ENCODE measurements at regions not wholly inside any gene's neighbourhood (a gene's known extent, or its start where the extent isn't known, plus 50 kb on each side); places are given as distances from the start of the nearest gene placed in this dataset.
A peak's percentile ranks its signal among the peaks of the same experiment; 100 is the strongest.

GRCh38 chr6:886116-886515 lies 193.2 kb upstream of the EXOC2 start (continued):
- 0 out of 2 replicates have a peak, but pooled peaks have one; percentile 35 for TF ChIP-seq ZNF19 (tag by site-specific recombination; IDR thresholded peaks at IDR 0.05; ENCODE audit: low read depth)

GRCh38 chr6:885051-885590 lies 192.2 kb upstream of the EXOC2 start:
- POLR2A ChIA-PET, result no interaction called here
- H3K27ac ChIP-seq (ENCODE audit: extremely low read depth, low read depth, low read length), result no peak overlapping the region
- no peaks in the 10 kb centered on the region for H3K36me3 ChIP-seq (ENCODE audit: control insufficient read depth in 2 of 2, insufficient read depth in 1 of 2, low read length in 2 of 2)
- H3K4me1 ChIP-seq (ENCODE audit: control insufficient read depth, insufficient read depth, low read length), result no peaks in the 10 kb centered on the region
- H3K4me3 ChIP-seq (ENCODE audit: low read depth, low read length), result no peak overlapping the region
- TF ChIP-seq ZNF202 (tag by site-specific recombination; IDR thresholded peaks at IDR 0.05; ENCODE audit: borderline replicate concordance) (no peak), PRDM1 (tag by site-specific recombination; IDR thresholded peaks at IDR 0.05) (no peak)
- no peaks in the 10 kb centered on the region for H3K9me3 ChIP-seq (ENCODE audit: control insufficient read depth, insufficient read depth, low read depth, low read length)
- CTCF ChIA-PET, result no interaction called here

- Histone ChIP-seq H3K4me3 (ENCODE audit: low read depth, low read length) (no peak overlapping the region), H3K36me3 (ENCODE audit: control insufficient read depth in 2 of 2, insufficient read depth in 1 of 2, low read length in 2 of 2) (no peaks in the 10 kb centered on the region), H3K27ac (ENCODE audit: extremely low read depth, low read depth, low read length) (no peak overlapping the region), H3K9me3 (ENCODE audit: control insufficient read depth, insufficient read depth, low read depth, low read length) (no peaks in the 10 kb centered on the region), H3K4me1 (ENCODE audit: control insufficient read depth, insufficient read depth, low read length) (no peaks in the 10 kb centered on the region)
- ChIA-PET CTCF (no interaction called here), POLR2A (no interaction called here)
- TF ChIP-seq ZSCAN23 (tag by site-specific recombination; IDR thresholded peaks at IDR 0.05) (no peak), ZEB2 (tag by site-specific recombination; IDR thresholded peaks at IDR 0.05) (no peak), ZNF202 (tag by site-specific recombination; IDR thresholded peaks at IDR 0.05; ENCODE audit: borderline replicate concordance) (no peak)
Observed at GRCh38 chr6:884570-884969, 191.6 kb upstream of the EXOC2 start.

- H3K4me1 ChIP-seq (ENCODE audit: control insufficient read depth, insufficient read depth, low read length), result no peaks in the 10 kb centered on the region
- TF ChIP-seq ZXDB (tag by site-specific recombination; IDR thresholded peaks at IDR 0.05) (no peak), CTCF (tag by site-specific recombination; IDR thresholded peaks at IDR 0.05) (no peak), BCL11B (tag by site-specific recombination; IDR thresholded peaks at IDR 0.05; ENCODE audit: low read depth) (no peak), ZNF398 (tag by site-specific recombination; IDR thresholded peaks at IDR 0.05) (no peak), ZBTB20 (tag by site-specific recombination; IDR thresholded peaks at IDR 0.05) (no peak), ZBTB1 (tag by site-specific recombination; IDR thresholded peaks at IDR 0.05) (no peak), IKZF3 (tag by site-specific recombination; IDR thresholded peaks at IDR 0.05) (no peak), PRDM4 (tag by site-specific recombination; IDR thresholded peaks at IDR 0.05) (no peak)
- POLR2A ChIA-PET, result no interaction called here
- no peaks in the 10 kb centered on the region for H3K9me3 ChIP-seq (ENCODE audit: control insufficient read depth, insufficient read depth, low read depth, low read length)
- no peak overlapping the region for H3K27ac ChIP-seq (ENCODE audit: extremely low read depth, low read depth, low read length)
- CTCF ChIA-PET, result interaction anchor here (0.7 kb wide), 2 partner anchors 44 to 92 kb away, joined by 3 read pairs; no protein-coding TSS in a partner anchor
- H3K4me3 ChIP-seq (ENCODE audit: low read depth, low read length), result no peak overlapping the region
- no peaks in the 10 kb centered on the region for H3K36me3 ChIP-seq (ENCODE audit: control insufficient read depth in 2 of 2, insufficient read depth in 1 of 2, low read length in 2 of 2)
Observed at GRCh38 chr6:882084-882598, 189.2 kb upstream of the EXOC2 start.
